Endothelial cell of umbilical vein (primary cell): ENCODE measurements at regions not wholly inside any gene's neighbourhood (a gene's known extent, or its start where the extent isn't known, plus 50 kb on each side); places are given as distances from the start of the nearest gene placed in this dataset.

Experiments
- BruUV-seq: library from RNA; stranded (reverse); fragments of 400-500 nt; replicated peaks from 2 replicates; lab custom pipeline; 2021; lab: Mats Ljungman, UMichigan
- CTCF ChIA-PET: fragments of 300-600, 350-600 bp; sonication (Branson Sonifier 250); formaldehyde crosslinking; loops from one replicate; lab custom pipeline; 2021; ENCODE audit warnings: antibody characterized with exemption, inconsistent platforms; lab: Charles Lee
- POLR2A ChIA-PET: fragments of 300-600, 350-600 bp; sonication (Branson Sonifier 250); formaldehyde crosslinking; loops from one replicate; lab custom pipeline; 2021; ENCODE audit warnings: antibody characterized with exemption, inconsistent platforms; lab: Charles Lee
- DNase-seq: peaks from one replicate; pipeline ENCODE4 v3.0.0-alpha.2; 2011; ENCODE audit warnings: low read depth, low spot score
- FAIRE-seq: peaks from 2 replicates; lab custom pipeline; 2011; peaks lifted over from hg19 to GRCh38; lab: Jason Lieb, UNC
- H2AFZ ChIP-seq: 2 replicates; pipeline ENCODE4 v1.6.0; 2012; ENCODE audit warnings: low read depth, low read length, control low read depth, inconsistent platforms
- H3K27ac ChIP-seq: 2 replicates; pipeline ENCODE4 v1.5.1; 2011; ENCODE audit warnings: low read depth, mild to moderate bottlenecking, control low read depth, low read length, moderate library complexity; ENCODE audit not compliant: insufficient read depth
- H3K27me3 ChIP-seq, 2 experiments: 2 replicates each; pipeline versions ENCODE4 v1.6.0 to v1.6.1; 2011; ENCODE audit warnings: low read length in 2 of 2, mixed read lengths in 1 of 2; ENCODE audit not compliant: control insufficient read depth in 2 of 2, insufficient read depth in 2 of 2
- H3K36me3 ChIP-seq, 2 experiments: 2 replicates in 1 of 2; 3 replicates in 1 of 2; pipeline ENCODE4 v1.5.1; 2011; ENCODE audit warnings: low read length in 2 of 2, mild to moderate bottlenecking in 1 of 2, moderate library complexity in 1 of 2; ENCODE audit not compliant: control insufficient read depth in 2 of 2, insufficient read depth in 2 of 2; ENCODE audit errors: extremely low read depth in 1 of 2
- H3K4me1 ChIP-seq: 3 replicates; pipeline ENCODE4 v1.5.1; 2011; ENCODE audit warnings: mild to moderate bottlenecking, low read length; ENCODE audit not compliant: control insufficient read depth, insufficient read depth; ENCODE audit errors: extremely low read depth
- H3K4me2 ChIP-seq: 2 replicates; pipeline ENCODE4 v1.6.1; 2011; ENCODE audit warnings: low read length, control low read depth, mixed read lengths; ENCODE audit not compliant: insufficient read depth
- H3K4me3 ChIP-seq, 3 experiments: fragments of 200-600 bp in 1 of 3; sonication (generic), shearing (Covaris generic) in 1 of 3; replicated peaks in 1 of 3; 2 replicates each; pipeline ENCODE4 v1.5.1; 2011 to 2016; ENCODE audit warnings: control low read depth in 3 of 3, low read length in 3 of 3, mild to moderate bottlenecking in 2 of 3, inconsistent platforms in 1 of 3, low read depth in 1 of 3, moderate library complexity in 1 of 3; ENCODE audit not compliant: insufficient read depth in 1 of 3
- H3K79me2 ChIP-seq: 2 replicates; pipeline ENCODE4 v1.6.0; 2012; ENCODE audit warnings: low read length, inconsistent platforms; ENCODE audit not compliant: control insufficient read depth, insufficient read depth
- H3K9ac ChIP-seq: replicated peaks from 2 replicates; pipeline ENCODE3; 2011; ENCODE audit warnings: low read length, control low read depth; ENCODE audit not compliant: insufficient read depth; ENCODE audit errors: extremely low read depth
- H3K9me1 ChIP-seq: replicated peaks from 3 replicates; pipeline ENCODE4 v1.6.0; 2011; ENCODE audit warnings: mild to moderate bottlenecking, low read length; ENCODE audit not compliant: control insufficient read depth, insufficient read depth; ENCODE audit errors: extremely low read depth
- H3K9me3 ChIP-seq: replicated peaks from 2 replicates; pipeline ENCODE4 v1.5.1; 2012; ENCODE audit warnings: low read length, inconsistent platforms; ENCODE audit not compliant: control insufficient read depth, insufficient read depth
- H4K20me1 ChIP-seq: replicated peaks from 2 replicates; pipeline ENCODE3; 2011; ENCODE audit warnings: mild to moderate bottlenecking, low read length; ENCODE audit not compliant: control insufficient read depth, insufficient read depth; ENCODE audit errors: extremely low read depth
- CTCF ChIP-seq, 2 donors: IDR thresholded peaks; 1 replicate in 1 of 2; 2 replicates in 1 of 2; pipeline ENCODE4 v1.5.1; 2011; ENCODE audit warnings: low read length in 2 of 2, mild to moderate bottlenecking in 2 of 2, moderate library complexity in 2 of 2, control low read depth in 1 of 2, inconsistent platforms in 1 of 2, low read depth in 1 of 2; ENCODE audit not compliant: insufficient read depth in 1 of 2; ENCODE audit errors: extremely low read depth in 1 of 2
- FOS ChIP-seq: IDR thresholded peaks from 2 replicates; pipeline ENCODE4 v1.6.1; 2011; ENCODE audit warnings: mild to moderate bottlenecking, low read length, moderate library complexity, borderline replicate concordance; ENCODE audit not compliant: insufficient read depth
- GATA2 ChIP-seq: IDR thresholded peaks from 2 replicates; pipeline ENCODE4 v1.7.0; 2011; ENCODE audit warnings: low read depth, mild to moderate bottlenecking, moderate library complexity, mixed read lengths, low read length; ENCODE audit not compliant: insufficient read length, insufficient read depth
- MAX ChIP-seq: IDR thresholded peaks from 2 replicates; pipeline ENCODE4 v1.6.1; 2011; ENCODE audit not compliant: insufficient read depth, insufficient read length
- MYC ChIP-seq: IDR thresholded peaks from one replicate; pipeline ENCODE4 v1.6.1; 2011; ENCODE audit warnings: mild to moderate bottlenecking, low read depth, low read length
- POLR2A ChIP-seq: IDR thresholded peaks from 2 replicates; pipeline ENCODE4 v1.6.1; 2012; ENCODE audit warnings: low read depth, mild to moderate bottlenecking, control low read depth, low read length
- POLR2AphosphoS5 ChIP-seq: IDR thresholded peaks from 2 replicates; pipeline ENCODE4 v1.6.1; 2012; ENCODE audit warnings: low read depth, mild to moderate bottlenecking, control low read depth, low read length, moderate library complexity; ENCODE audit not compliant: insufficient read depth
- dilution Hi-C: fragments of 300-500 bp; cut with MboI; formaldehyde crosslinking; loops from one replicate; pipeline ENCODE4 v1.15.0; 2019; ENCODE audit warnings: low sequenced_read_pairs; ENCODE audit not compliant: extremely low pct_ligation_motif_present
- intact Hi-C: fragments of 100-400 bp; cut with micrococcal nuclease; formaldehyde crosslinking; loops from one replicate; pipeline ENCODE4 v1.10.0; 2022

- Histone ChIP-seq H2AFZ (no peak overlapping the region), H3K4me3 (no peak overlapping the region), H3K9me3 (no peaks in the 10 kb centered on the region), H3K27ac (no peak overlapping the region), H3K36me3 (no peaks in the 10 kb centered on the region), H4K20me1 (no peaks in the 10 kb centered on the region), H3K79me2 (no peaks in the 10 kb centered on the region), H3K9me1 (no peaks in the 10 kb centered on the region), H3K9ac (no peak overlapping the region), H3K4me1 (no peaks in the 10 kb centered on the region), H3K4me2 (no peak overlapping the region), H3K27me3 (no peaks in the 10 kb centered on the region)
- intact Hi-C loops (no loop called here), dilution Hi-C loops (no loop called here)
- FAIRE-seq (no peak), DNase-seq (no peak)
- no TSS peak for BruUV-seq
- TF ChIP-seq POLR2A (no peak), POLR2AphosphoS5 (no peak), CTCF (IDR thresholded peaks at IDR 0.05; ENCODE audit: extremely low read depth in 1 of 2, insufficient read depth in 1 of 2, low read depth in 1 of 2, low read length in 2 of 2) (no peak), MYC (no peak), MAX (no peak), GATA2 (no peak), FOS (no peak)
- ChIA-PET CTCF (no interaction called here), POLR2A (no interaction called here)
Observed at GRCh38 chr2:143946436-143947391, 573.2 kb downstream of the ZEB2 start.
